ENCODE measurements at regions not wholly inside any gene's neighbourhood (a gene's known extent, or its start where the extent isn't known, plus 50 kb on each side); places are given as distances from the start of the nearest gene placed in this dataset.

- Histone ChIP-seq H3K23me2 (ENCODE audit: low read depth, low read length) (no peaks in the 10 kb centered on the region; the same call in 1 of the 2 replicates), H3K79me1 (ENCODE audit: low read depth, low read length) (no peaks in the 10 kb centered on the region), H3K18ac (ENCODE audit: extremely low read depth, low read length) (no peak overlapping the region), H3K23ac (ENCODE audit: insufficient read length) (no peak overlapping the region), H3K4me1 (replicated peaks in 1 of 4; ENCODE audit: control insufficient read depth in 3 of 4, insufficient read depth in 4 of 4, low read length in 3 of 4) (peaks cover 0 to 13% (median 2%) of the 10 kb centered on the region in 4 experiments; a peak in 4 of 7 replicates), H2BK15ac (ENCODE audit: low read length) (no peak overlapping the region; the same call in 1 of the 2 replicates), H3K27me3 (replicated peaks in 1 of 4; ENCODE audit: control insufficient read depth in 3 of 4, extremely low read depth in 1 of 4, insufficient read depth in 3 of 4, low read length in 3 of 4) (no peaks in the 10 kb centered on the region; a peak in 2 of 7 replicates), H4K8ac (ENCODE audit: extremely low read depth, insufficient read depth, low read length) (no peak overlapping the region), H3K9me3 (ENCODE audit: insufficient read depth in 2 of 2, low read depth in 1 of 2, low read length in 1 of 2) (no peaks in the 10 kb centered on the region), H2AK5ac (ENCODE audit: low read depth, low read length) (no peak overlapping the region), H3K27ac (ENCODE audit: low read depth, low read length) (no peak overlapping the region), H3K79me2 (ENCODE audit: control insufficient read depth in 1 of 2, insufficient read depth in 2 of 2, low read length in 2 of 2) (no peaks in the 10 kb centered on the region), H3K14ac (ENCODE audit: insufficient read length) (no peak overlapping the region), H3K4me2 (ENCODE audit: insufficient read depth in 1 of 2, low read depth in 2 of 2, low read length in 2 of 2) (no peak overlapping the region), H4K91ac (replicated peaks; ENCODE audit: insufficient read length, low read length) (no peak overlapping the region), H2BK5ac (ENCODE audit: low read depth, low read length) (no peak overlapping the region), H2AFZ (ENCODE audit: low read length) (no peak overlapping the region), H3K4me3 (ENCODE audit: extremely low read depth in 1 of 4, insufficient read depth in 2 of 4, low read depth in 3 of 4, low read length in 4 of 4) (no peak overlapping the region), H3K4ac (replicated peaks; ENCODE audit: insufficient read length, low read depth, low read length) (no peak overlapping the region), H4K20me1 (replicated peaks in 1 of 2; ENCODE audit: control insufficient read depth in 1 of 2, insufficient read depth in 2 of 2, low read length in 2 of 2) (no peaks in the 10 kb centered on the region), H2BK20ac (ENCODE audit: low read length) (no peak overlapping the region), H3K36me3 (ENCODE audit: control insufficient read depth in 2 of 4, insufficient read depth in 4 of 4, low read length in 3 of 4) (no peaks in the 10 kb centered on the region), H3K56ac (replicated peaks; ENCODE audit: insufficient read length, low read depth, low read length) (no peak overlapping the region), H4K5ac (ENCODE audit: insufficient read length, low read depth, low read length) (no peak overlapping the region), H2BK12ac (ENCODE audit: low read depth, low read length) (no peak overlapping the region), H2BK120ac (replicated peaks; ENCODE audit: low read depth, low read length) (no peak overlapping the region), H3K9ac (replicated peaks in 1 of 4; ENCODE audit: extremely low read depth in 1 of 4, low read depth in 3 of 4, low read length in 3 of 4) (no peak overlapping the region)
- POLR2A ChIA-PET (ENCODE audit: partially characterized antibody) = interaction anchor here (0.6 kb wide), 1 partner anchor 460 kb away, joined by 3 read pairs; no protein-coding TSS in a partner anchor
- 93% methylated on average over 11 of the region's 12 CpGs; no CpG with 5 or more reads in 1 of the 2 experiments for WGBS, 2 experiments (ENCODE audit: extremely low coverage in 1 of 2, insufficient coverage in 1 of 2, insufficient read length in 1 of 2, insufficient replicate concordance in 2 of 2, low coverage in 1 of 2, low lambda C conversion rate in 2 of 2, missing lambda C conversion rate in 1 of 2)
- CTCF ChIA-PET (ENCODE audit: partially characterized antibody) = interaction anchor here (0.6 to 9.4 kb wide), 11 partner anchors 12 to 864 kb away, joined by 3 to 125 read pairs (median 4); no protein-coding TSS in a partner anchor
- FAIRE-seq (no peak), DNase-seq (ENCODE audit: low read depth in 1 of 2, low spot score in 2 of 2) (no peak)
- no peak for TF ChIP-seq BCL11A (IDR thresholded peaks at IDR 0.05; ENCODE audit: low read depth in 2 of 2, low read length in 2 of 2)
- TF ChIP-seq USF2 (IDR thresholded peaks at IDR 0.05; ENCODE audit: low read length) = no peak
- TF ChIP-seq RFX5 (IDR thresholded peaks at IDR 0.05; ENCODE audit: borderline replicate concordance, low read depth, low read length) = no peak
- TF ChIP-seq ZNF274 (IDR thresholded peaks at IDR 0.05; ENCODE audit: borderline replicate concordance, extremely low read depth, low read length) = no peak
- no peak for TF ChIP-seq RBBP5 (IDR thresholded peaks at IDR 0.05; ENCODE audit: borderline replicate concordance, low read depth, low read length)
- no peak for TF ChIP-seq YY1 (IDR thresholded peaks at IDR 0.05; ENCODE audit: low read depth, low read length)
- no peak for TF ChIP-seq MAX (IDR thresholded peaks at IDR 0.05)
- TF ChIP-seq SIN3A (conservative IDR thresholded peaks at IDR 0.05 in 1 of 2, IDR thresholded peaks at IDR 0.05 in 1 of 2; ENCODE audit: low read depth in 1 of 2, low read length in 2 of 2) = no peak
- no peak for TF ChIP-seq FOSL1 (IDR thresholded peaks at IDR 0.05; ENCODE audit: insufficient read depth, low read depth, low read length)
- TF ChIP-seq JUND (IDR thresholded peaks at IDR 0.05; ENCODE audit: low read length) = no peak
- TF ChIP-seq BACH1 (IDR thresholded peaks at IDR 0.05; ENCODE audit: low read length) = no peak
- no peak for TF ChIP-seq PHF8 (conservative IDR thresholded peaks at IDR 0.05; ENCODE audit: low read depth, low read length)
These were observed 87.9 kb upstream of the CSF3R start for GRCh38 chr1:36570478-36571060.

All from H1 (cell line).